ENCODE measurements at regions not wholly inside any gene's neighbourhood (a gene's known extent, or its start where the extent isn't known, plus 50 kb on each side); places are given as distances from the start of the nearest gene placed in this dataset.

DNA sequence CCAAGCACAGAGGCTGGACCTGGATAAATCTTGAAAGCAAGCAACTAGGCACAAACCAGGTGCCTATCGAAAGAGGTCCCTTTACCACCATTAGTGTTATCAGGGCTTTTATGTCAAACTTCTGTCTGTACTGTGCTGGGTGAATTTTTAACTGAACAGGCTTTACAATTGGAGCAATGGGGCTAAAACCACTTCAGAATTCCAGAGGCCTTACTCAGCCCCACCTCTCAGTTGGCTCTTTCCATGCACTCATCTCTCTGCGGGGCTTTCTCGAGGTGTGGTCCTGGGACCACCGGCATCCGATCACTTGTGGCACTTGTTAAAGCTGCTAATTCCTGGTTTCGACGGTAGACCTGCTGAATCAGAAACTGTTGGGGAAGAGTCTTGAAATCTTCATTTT lies 232.5 kb downstream of the SOX4 start:
- WGBS, 2 donors: 79 to 82% methylated on average over 7 of the region's 7 CpGs
- H3K27ac ChIP-seq: no peak overlapping the region
- no peaks in the 10 kb centered on the region for H3K9me3 ChIP-seq
- TF ChIP-seq EP300 (IDR thresholded peaks at IDR 0.05) (no peak), POLR2A (IDR thresholded peaks at IDR 0.05) (no peak)
- TF ChIP-seq, protein P1, sequence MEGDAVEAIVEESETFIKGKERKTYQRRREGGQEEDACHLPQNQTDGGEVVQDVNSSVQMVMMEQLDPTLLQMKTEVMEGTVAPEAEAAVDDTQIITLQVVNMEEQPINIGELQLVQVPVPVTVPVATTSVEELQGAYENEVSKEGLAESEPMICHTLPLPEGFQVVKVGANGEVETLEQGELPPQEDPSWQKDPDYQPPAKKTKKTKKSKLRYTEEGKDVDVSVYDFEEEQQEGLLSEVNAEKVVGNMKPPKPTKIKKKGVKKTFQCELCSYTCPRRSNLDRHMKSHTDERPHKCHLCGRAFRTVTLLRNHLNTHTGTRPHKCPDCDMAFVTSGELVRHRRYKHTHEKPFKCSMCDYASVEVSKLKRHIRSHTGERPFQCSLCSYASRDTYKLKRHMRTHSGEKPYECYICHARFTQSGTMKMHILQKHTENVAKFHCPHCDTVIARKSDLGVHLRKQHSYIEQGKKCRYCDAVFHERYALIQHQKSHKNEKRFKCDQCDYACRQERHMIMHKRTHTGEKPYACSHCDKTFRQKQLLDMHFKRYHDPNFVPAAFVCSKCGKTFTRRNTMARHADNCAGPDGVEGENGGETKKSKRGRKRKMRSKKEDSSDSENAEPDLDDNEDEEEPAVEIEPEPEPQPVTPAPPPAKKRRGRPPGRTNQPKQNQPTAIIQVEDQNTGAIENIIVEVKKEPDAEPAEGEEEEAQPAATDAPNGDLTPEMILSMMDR (IDR thresholded peaks at IDR 0.05): no peak
- H3K4me1 ChIP-seq: no peaks in the 10 kb centered on the region
- H3K27me3 ChIP-seq: no peaks in the 10 kb centered on the region
- no peaks in the 10 kb centered on the region for H3K36me3 ChIP-seq
- no peak for DNase-seq (ENCODE audit: low spot score in 2 of 2)
- no peak overlapping the region for H3K4me3 ChIP-seq

DNA sequence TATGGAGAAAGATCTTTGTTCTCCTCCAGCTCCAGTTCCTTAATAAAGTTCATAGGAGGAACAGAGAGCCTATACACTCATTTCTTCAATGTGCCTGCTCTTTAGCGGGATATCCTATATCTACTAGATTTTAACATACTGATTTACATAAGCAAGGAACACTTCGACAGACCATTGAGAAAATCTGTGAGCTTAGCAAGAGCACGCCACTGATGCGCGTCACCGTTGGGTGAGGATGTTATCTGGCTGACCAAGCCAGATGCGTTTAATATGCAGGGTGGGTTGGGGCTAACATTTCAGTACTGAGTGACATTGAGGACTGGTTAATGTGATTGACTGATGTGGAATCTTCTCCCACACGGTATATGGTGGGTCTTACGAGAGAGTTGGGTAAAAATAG lies 233.4 kb downstream of the SOX4 start:
- no peak for DNase-seq (ENCODE audit: low spot score in 2 of 2)
- TF ChIP-seq, protein P1 (IDR thresholded peaks at IDR 0.05): no peak
- Histone ChIP-seq H3K36me3 (no peaks in the 10 kb centered on the region), H3K4me1 (peaks cover 0 to 7% (median 0%) of the 10 kb centered on the region in 4 donors), H3K27ac (no peak overlapping the region), H3K27me3 (no peaks in the 10 kb centered on the region), H3K4me3 (no peak overlapping the region), H3K9me3 (no peaks in the 10 kb centered on the region)
- WGBS, 2 donors: 95 to 97% methylated on average over 9 of the region's 9 CpGs

DNA sequence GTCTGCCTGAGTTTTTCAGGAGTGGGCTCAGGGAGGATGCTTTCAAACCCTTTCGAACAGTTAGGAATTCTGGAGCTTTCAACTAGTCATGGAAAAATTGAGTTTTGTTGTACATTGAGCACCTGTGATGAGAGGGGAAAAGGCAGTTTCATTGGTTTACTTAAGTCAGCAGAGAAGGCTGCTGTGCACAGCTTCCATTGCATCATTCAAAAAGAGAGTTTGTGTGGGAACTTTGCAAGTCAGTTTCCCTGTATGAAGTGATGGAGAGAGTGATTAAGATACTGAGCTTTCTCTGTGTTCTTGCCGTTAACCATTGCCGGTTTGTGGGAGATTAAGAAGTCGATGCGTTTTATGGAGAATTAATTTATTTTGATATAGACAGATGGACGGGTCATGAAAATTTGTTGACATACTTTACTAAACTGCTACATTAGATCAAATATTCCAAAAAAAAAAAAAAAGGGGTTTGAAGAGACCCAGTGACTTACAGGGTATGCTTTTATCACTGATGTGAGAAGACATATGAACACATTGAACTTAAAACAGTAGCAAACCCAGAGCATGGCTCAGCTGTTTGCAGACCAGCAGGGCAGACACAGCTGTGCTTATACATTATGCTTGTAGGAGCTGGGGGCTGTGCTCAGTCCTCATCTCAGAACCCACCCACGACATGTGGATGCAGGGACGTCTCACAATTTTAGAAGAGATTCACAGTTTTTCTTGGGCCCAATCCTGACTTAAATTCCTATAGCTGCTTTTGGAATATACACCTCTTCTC lies 234.1 kb downstream of the SOX4 start:
- WGBS, 2 donors: 75 to 77% methylated on average over 8 of the region's 8 CpGs
- no peak overlapping the region for H3K27ac ChIP-seq
- peaks cover 0 to 11% (median 0%) of the 10 kb centered on the region in 4 donors for H3K4me1 ChIP-seq

DNA sequence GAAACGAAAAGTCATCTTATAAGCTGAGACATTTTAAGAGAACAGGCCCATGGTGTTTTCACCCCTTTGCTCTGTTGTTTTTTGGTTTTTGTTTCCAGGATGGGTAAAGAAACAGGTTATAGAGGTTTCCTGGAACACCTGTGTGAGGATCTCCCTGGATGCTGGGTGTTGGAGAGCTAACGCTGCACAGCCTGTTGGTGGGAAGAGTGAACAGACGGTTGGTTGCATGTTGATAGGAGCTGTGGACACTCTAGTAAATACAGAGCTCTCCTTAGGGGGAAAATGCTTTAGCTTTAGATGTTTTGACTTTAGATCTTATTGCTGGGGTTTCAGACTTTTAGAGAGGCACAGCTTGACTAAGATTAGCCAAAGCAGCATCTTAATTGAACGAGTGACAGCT lies 235.2 kb downstream of the SOX4 start:
- Histone ChIP-seq H3K4me1 (peaks cover 0 to 11% (median 0%) of the 10 kb centered on the region in 4 donors), H3K9me3 (no peaks in the 10 kb centered on the region), H3K36me3 (no peaks in the 10 kb centered on the region), H3K27ac (peak overlapping the region in 1 of 4 donors; percentile 18), H3K4me3 (no peak overlapping the region), H3K27me3 (no peaks in the 10 kb centered on the region)
- WGBS, 2 donors: 83 to 87% methylated on average over 4 of the region's 4 CpGs
- DNase-seq (ENCODE audit: low spot score in 2 of 2): no peak
- TF ChIP-seq POLR2A (IDR thresholded peaks at IDR 0.05): no peak
- no peak for TF ChIP-seq EP300 (IDR thresholded peaks at IDR 0.05)
- TF ChIP-seq, protein P1 (IDR thresholded peaks at IDR 0.05): no peak

More for the DNA sequence above, 234.1 kb downstream of the SOX4 start:
- no peak overlapping the region for H3K4me3 ChIP-seq
- H3K27me3 ChIP-seq: no peaks in the 10 kb centered on the region
- H3K36me3 ChIP-seq: no peaks in the 10 kb centered on the region
- TF ChIP-seq EP300 (IDR thresholded peaks at IDR 0.05) (no peak), POLR2A (IDR thresholded peaks at IDR 0.05) (no peak)
- TF ChIP-seq, protein P1 (IDR thresholded peaks at IDR 0.05): no peak
- no peak for DNase-seq (ENCODE audit: low spot score in 2 of 2)
- no peaks in the 10 kb centered on the region for H3K9me3 ChIP-seq

DNA sequence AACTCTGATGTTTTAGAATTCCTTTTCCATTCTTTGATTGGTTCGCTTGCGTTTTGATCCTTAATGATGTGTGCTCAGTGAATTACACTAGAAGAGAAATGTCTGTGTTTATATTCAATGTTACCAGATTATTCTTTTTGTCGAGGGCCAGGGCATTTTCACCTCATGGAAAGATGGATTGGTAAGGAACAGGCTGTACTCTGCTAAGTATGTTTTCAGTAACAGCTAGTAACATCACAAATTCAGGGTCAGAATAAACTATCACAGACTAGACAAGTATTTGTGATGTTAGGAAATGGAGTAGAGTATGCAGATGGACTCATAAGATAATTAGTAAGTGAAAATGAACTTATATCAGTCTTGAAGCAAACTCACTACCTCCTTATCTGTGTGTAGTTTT lies 235.6 kb downstream of the SOX4 start:
- Histone ChIP-seq H3K4me3 (no peak overlapping the region), H3K27ac (peak overlapping the region in 1 of 4 donors; percentile 18), H3K9me3 (no peaks in the 10 kb centered on the region), H3K27me3 (no peaks in the 10 kb centered on the region), H3K4me1 (peaks cover 0 to 11% (median 0%) of the 10 kb centered on the region in 4 donors), H3K36me3 (no peaks in the 10 kb centered on the region)
- TF ChIP-seq EP300 (IDR thresholded peaks at IDR 0.05) (peak in 1 of 2 donors; percentile 32), POLR2A (IDR thresholded peaks at IDR 0.05) (no peak)
- WGBS, 2 donors: 81 to 82% methylated on average over 3 of the region's 3 CpGs
- DNase-seq (ENCODE audit: low spot score in 2 of 2): no peak
